MM.1S (cell line): ENCODE measurements at regions not wholly inside any gene's neighbourhood (a gene's known extent, or its start where the extent isn't known, plus 50 kb on each side); places are given as distances from the start of the nearest gene placed in this dataset.
A peak's percentile ranks its signal among the peaks of the same experiment; 100 is the strongest.

Experiments used
- DNase-seq: peaks from one replicate; pipeline ENCODE4 v3.0.0-alpha.2; 2015
- H2AFZ ChIP-seq: fragments of 300-600 bp; sonication (generic); 2 replicates; pipeline ENCODE4 v1.6.0; 2016; ENCODE audit warnings: antibody characterized with exemption, low read length
- H3F3A ChIP-seq: fragments of 300-600 bp; sonication (generic); 2 replicates; pipeline ENCODE4 v1.6.1; 2016; ENCODE audit warnings: mild to moderate bottlenecking, antibody characterized with exemption, low read length, moderate library complexity, mixed read lengths; ENCODE audit not compliant: insufficient read depth
- H3K27ac ChIP-seq: fragments of 300-600 bp; sonication (generic); 2 replicates; pipeline ENCODE4 v1.5.1; 2016; ENCODE audit warnings: mild to moderate bottlenecking, low read length
- H3K27me3 ChIP-seq: fragments of 300-600 bp; sonication (generic); replicated peaks from 2 replicates; pipeline ENCODE4 v1.6.0; 2016; ENCODE audit warnings: low read length; ENCODE audit not compliant: insufficient read depth
- H3K36me3 ChIP-seq: fragments of 300-600 bp; sonication (generic); replicated peaks from 2 replicates; pipeline ENCODE4 v1.6.1; 2016; ENCODE audit warnings: mild to moderate bottlenecking, low read length, mixed read lengths; ENCODE audit not compliant: insufficient read depth
- H3K4me1 ChIP-seq: fragments of 300-600 bp; sonication (generic); 2 replicates; pipeline ENCODE4 v1.6.1; 2016; ENCODE audit warnings: low read length, mixed read lengths
- H3K4me2 ChIP-seq: fragments of 300-600 bp; sonication (generic); 2 replicates; pipeline ENCODE4 v1.6.0; 2016; ENCODE audit warnings: low read depth, low read length
- H3K4me3 ChIP-seq: fragments of 300-600 bp; sonication (generic); 2 replicates; pipeline ENCODE4 v1.5.1; 2016; ENCODE audit warnings: low read length, mixed read lengths
- H3K79me2 ChIP-seq: fragments of 300-600 bp; sonication (generic); 2 replicates; pipeline ENCODE4 v1.6.1; 2016; ENCODE audit warnings: mixed run types, low read length, mixed read lengths
- H3K9ac ChIP-seq: fragments of 300-600 bp; sonication (generic); 2 replicates; pipeline ENCODE4 v1.6.1; 2016; ENCODE audit warnings: low read length, mixed read lengths
- H3K9me2 ChIP-seq: fragments of 300-600 bp; sonication (generic); replicated peaks from 2 replicates; pipeline ENCODE4 v1.6.1; 2016; ENCODE audit warnings: mild to moderate bottlenecking, low read length, mixed read lengths; ENCODE audit not compliant: insufficient read depth
- H3K9me3 ChIP-seq: fragments of 300-600 bp; sonication (generic); replicated peaks from 2 replicates; pipeline ENCODE4 v1.6.1; 2016; ENCODE audit warnings: mild to moderate bottlenecking, low read length, mixed read lengths; ENCODE audit not compliant: insufficient read depth
- H4K20me1 ChIP-seq: fragments of 300-600 bp; sonication (generic); 2 replicates; pipeline ENCODE4 v1.6.1; 2016; ENCODE audit warnings: mild to moderate bottlenecking, low read length, moderate library complexity, mixed read lengths; ENCODE audit not compliant: insufficient read depth
- EZH2 ChIP-seq: fragments of 300-600 bp; sonication (generic); optimal IDR thresholded peaks from 2 replicates; pipeline ENCODE3; 2017; ENCODE audit warnings: low read depth, mild to moderate bottlenecking, antibody characterized with exemption, low read length, mixed read lengths
- EZH2phosphoT487 ChIP-seq: fragments of 300-600 bp; sonication (generic); IDR thresholded peaks from 2 replicates; pipeline ENCODE4 v1.6.1; 2018; ENCODE audit warnings: antibody characterized with exemption, low read length
- TF ChIP-seq, protein P1 (sequence below): fragments of 300-600 bp; sonication (generic); IDR thresholded peaks from 2 replicates; pipeline ENCODE4 v1.5.1; 2016; ENCODE audit warnings: antibody characterized with exemption, low read length, mixed read lengths

DNA sequence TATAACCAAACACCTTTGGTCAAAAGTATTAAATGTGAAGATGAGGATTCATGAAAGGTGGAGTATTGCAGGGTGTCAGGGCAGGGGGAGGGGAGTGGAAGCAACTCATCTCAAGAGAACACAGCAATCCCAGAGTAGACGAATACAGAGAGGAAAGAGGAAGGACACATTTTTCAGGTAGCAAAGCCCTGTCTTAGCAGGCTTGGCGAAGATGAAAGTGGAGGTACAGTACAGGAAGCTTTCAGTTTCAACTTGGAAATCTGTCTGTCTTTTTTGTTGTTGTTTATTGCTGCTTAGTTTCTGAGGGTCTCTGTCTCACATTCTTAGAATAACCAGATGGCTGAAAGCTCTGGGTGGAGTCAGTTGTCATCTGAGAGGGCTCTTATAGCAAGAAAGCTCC is 80.8 kb upstream of the GPR149 start:
- no peak overlapping the region; the same call in 1 of the 2 replicates for H3K9ac ChIP-seq
- no peaks in the 10 kb centered on the region for H3F3A ChIP-seq
- H4K20me1 ChIP-seq: no peaks in the 10 kb centered on the region
- H3K27ac ChIP-seq: peak overlapping the region; percentile 2; the same call in 1 of the 2 replicates
- H3K4me3 ChIP-seq: peak overlapping the region; percentile 39
- peak overlapping the region; percentile 42 for H3K4me2 ChIP-seq
- no peaks in the 10 kb centered on the region for H3K36me3 ChIP-seq
- H3K9me2 ChIP-seq: no peaks in the 10 kb centered on the region
- H3K4me1 ChIP-seq: no peaks in the 10 kb centered on the region
- TF ChIP-seq, protein P1, sequence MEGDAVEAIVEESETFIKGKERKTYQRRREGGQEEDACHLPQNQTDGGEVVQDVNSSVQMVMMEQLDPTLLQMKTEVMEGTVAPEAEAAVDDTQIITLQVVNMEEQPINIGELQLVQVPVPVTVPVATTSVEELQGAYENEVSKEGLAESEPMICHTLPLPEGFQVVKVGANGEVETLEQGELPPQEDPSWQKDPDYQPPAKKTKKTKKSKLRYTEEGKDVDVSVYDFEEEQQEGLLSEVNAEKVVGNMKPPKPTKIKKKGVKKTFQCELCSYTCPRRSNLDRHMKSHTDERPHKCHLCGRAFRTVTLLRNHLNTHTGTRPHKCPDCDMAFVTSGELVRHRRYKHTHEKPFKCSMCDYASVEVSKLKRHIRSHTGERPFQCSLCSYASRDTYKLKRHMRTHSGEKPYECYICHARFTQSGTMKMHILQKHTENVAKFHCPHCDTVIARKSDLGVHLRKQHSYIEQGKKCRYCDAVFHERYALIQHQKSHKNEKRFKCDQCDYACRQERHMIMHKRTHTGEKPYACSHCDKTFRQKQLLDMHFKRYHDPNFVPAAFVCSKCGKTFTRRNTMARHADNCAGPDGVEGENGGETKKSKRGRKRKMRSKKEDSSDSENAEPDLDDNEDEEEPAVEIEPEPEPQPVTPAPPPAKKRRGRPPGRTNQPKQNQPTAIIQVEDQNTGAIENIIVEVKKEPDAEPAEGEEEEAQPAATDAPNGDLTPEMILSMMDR: no peak
- TF ChIP-seq EZH2 (no peak), EZH2phosphoT487 (no peak)
- DNase-seq: peak; percentile 37
- H3K27me3 ChIP-seq: no peaks in the 10 kb centered on the region
- no peaks in the 10 kb centered on the region for H3K9me3 ChIP-seq
- H2AFZ ChIP-seq: peak overlapping the region; percentile 37; the same call in 1 of the 2 replicates
- no peaks in the 10 kb centered on the region for H3K79me2 ChIP-seq

DNA sequence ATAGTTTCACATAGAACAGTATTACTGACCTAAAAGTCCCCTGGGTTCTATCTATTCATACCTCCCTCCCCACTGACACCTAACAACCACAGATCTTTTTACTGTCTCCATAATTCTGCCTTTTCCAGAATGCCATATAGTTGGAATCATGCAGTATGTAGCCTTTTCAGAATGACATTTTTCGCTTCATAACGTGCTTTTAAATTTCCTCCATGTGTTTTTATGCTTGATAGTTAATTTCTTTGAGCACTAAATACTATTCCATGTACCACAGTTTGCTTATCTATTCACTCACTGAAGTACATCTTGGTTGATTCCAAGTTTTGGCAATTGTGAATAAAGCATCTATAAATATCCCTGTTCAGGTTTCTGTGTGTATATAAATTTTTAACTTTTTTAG is 77.7 kb upstream of the GPR149 start:
- H3K4me1 ChIP-seq: no peaks in the 10 kb centered on the region
- H3K27ac ChIP-seq: no peak overlapping the region
- no peaks in the 10 kb centered on the region for H3K9me2 ChIP-seq
- no peak overlapping the region for H3K4me3 ChIP-seq
- H2AFZ ChIP-seq: no peak overlapping the region
- H3K9ac ChIP-seq: no peak overlapping the region
- no peaks in the 10 kb centered on the region for H3K79me2 ChIP-seq
- no peaks in the 10 kb centered on the region for H3F3A ChIP-seq
- no peak for DNase-seq
- H4K20me1 ChIP-seq: no peaks in the 10 kb centered on the region
- no peaks in the 10 kb centered on the region for H3K9me3 ChIP-seq
- H3K4me2 ChIP-seq: no peak overlapping the region
- no peaks in the 10 kb centered on the region for H3K36me3 ChIP-seq
- no peaks in the 10 kb centered on the region for H3K27me3 ChIP-seq
- TF ChIP-seq, protein P1: no peak
- TF ChIP-seq EZH2phosphoT487: no peak
- TF ChIP-seq EZH2: no peak

DNA sequence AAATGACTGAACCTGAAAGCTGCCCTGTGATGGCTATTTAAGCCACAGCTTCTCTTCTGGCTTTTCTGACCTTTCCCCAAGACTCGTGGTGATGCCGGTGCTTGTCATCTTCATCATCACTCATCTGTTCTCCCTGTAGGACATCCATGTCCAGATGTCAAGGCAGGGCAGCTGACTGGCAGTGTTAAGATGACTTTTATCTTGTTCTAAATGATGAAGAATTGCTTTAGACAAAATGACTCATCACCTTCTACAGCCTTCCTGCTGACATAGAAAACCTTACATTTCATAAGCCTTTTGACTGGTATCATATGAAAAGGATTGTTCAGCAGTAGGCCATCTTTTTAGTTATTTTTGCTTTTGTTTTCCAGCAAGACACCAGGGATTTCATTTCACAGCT is 67.0 kb upstream of the GPR149 start:
- H3F3A ChIP-seq: no peaks in the 10 kb centered on the region
- no peak for DNase-seq
- H3K79me2 ChIP-seq: no peaks in the 10 kb centered on the region
- H3K36me3 ChIP-seq: no peaks in the 10 kb centered on the region
- no peak overlapping the region for H3K4me2 ChIP-seq
- H3K4me1 ChIP-seq: no peaks in the 10 kb centered on the region
- H3K27ac ChIP-seq: no peak overlapping the region
- no peak overlapping the region for H2AFZ ChIP-seq
- no peaks in the 10 kb centered on the region for H3K9me3 ChIP-seq
- TF ChIP-seq EZH2phosphoT487 (no peak), EZH2 (no peak)
- TF ChIP-seq, protein P1: no peak
- H3K27me3 ChIP-seq: no peaks in the 10 kb centered on the region
- H3K9ac ChIP-seq: no peak overlapping the region
- no peaks in the 10 kb centered on the region for H4K20me1 ChIP-seq
- no peaks in the 10 kb centered on the region for H3K9me2 ChIP-seq
- H3K4me3 ChIP-seq: no peak overlapping the region

DNA sequence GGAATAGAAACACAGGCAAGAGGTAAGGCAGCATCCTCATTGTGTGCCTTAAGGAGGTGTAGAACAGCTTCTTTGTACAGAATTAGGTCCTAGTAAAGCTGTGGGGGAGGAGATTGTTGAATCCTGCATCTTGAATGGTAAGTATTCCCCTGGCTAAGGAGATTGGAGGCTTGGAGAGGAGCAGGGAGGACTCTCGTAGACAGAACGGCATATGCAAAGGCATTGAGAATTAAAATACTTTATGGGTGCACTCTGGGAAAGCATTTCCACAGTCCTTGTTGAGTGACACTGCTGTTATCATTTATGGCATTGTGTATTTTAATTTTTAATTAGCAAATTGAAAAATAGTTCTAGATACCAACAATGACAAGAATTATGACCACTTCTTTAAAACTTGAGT is 66.5 kb upstream of the GPR149 start:
- no peak overlapping the region for H3K9ac ChIP-seq
- no peak overlapping the region for H3K4me2 ChIP-seq
- H2AFZ ChIP-seq: no peak overlapping the region
- H3K4me3 ChIP-seq: no peak overlapping the region
- TF ChIP-seq EZH2phosphoT487: no peak
- TF ChIP-seq, protein P1: no peak
- no peak for TF ChIP-seq EZH2
- no peaks in the 10 kb centered on the region for H3K9me3 ChIP-seq
- H4K20me1 ChIP-seq: no peaks in the 10 kb centered on the region
- no peaks in the 10 kb centered on the region for H3K9me2 ChIP-seq
- no peaks in the 10 kb centered on the region for H3K4me1 ChIP-seq
- DNase-seq: no peak
- no peaks in the 10 kb centered on the region for H3K27me3 ChIP-seq
- no peaks in the 10 kb centered on the region for H3K79me2 ChIP-seq
- H3K27ac ChIP-seq: no peak overlapping the region
- no peaks in the 10 kb centered on the region for H3F3A ChIP-seq
- H3K36me3 ChIP-seq: no peaks in the 10 kb centered on the region
